GM12878 (cell line): ENCODE measurements at regions not wholly inside any gene's neighbourhood (a gene's known extent, or its start where the extent isn't known, plus 50 kb on each side); places are given as distances from the start of the nearest gene placed in this dataset.

ENCODE experiments used
- CREB1 ChIP-seq: IDR thresholded peaks from 2 replicates; pipeline ENCODE4 v1.6.1; 2012; ENCODE audit warnings: low read depth, mild to moderate bottlenecking, inconsistent platforms
- FOS ChIP-seq: IDR thresholded peaks from 3 replicates; pipeline ENCODE4 v1.6.1; 2011; ENCODE audit warnings: borderline replicate concordance; ENCODE audit not compliant: insufficient read length; ENCODE audit errors: extremely low read depth
- HCFC1 ChIP-seq: fragments of 150-350 bp; IDR thresholded peaks from 2 replicates; pipeline ENCODE4 v1.6.1; 2014; ENCODE audit warnings: low read length
- MXI1 ChIP-seq: fragments of 150-350 bp; IDR thresholded peaks from 2 replicates; pipeline ENCODE4 v1.6.1; 2011; ENCODE audit warnings: low read depth, mild to moderate bottlenecking, inconsistent platforms, low read length, improper control_type of control experiment
- RB1 ChIP-seq: fragments of 450-650 bp; formaldehyde crosslinking; IDR thresholded peaks from 2 replicates; pipeline ENCODE4 v1.6.1; 2017; ENCODE audit warnings: mild to moderate bottlenecking, borderline replicate concordance
- RFX5 ChIP-seq: IDR thresholded peaks from 2 replicates; pipeline ENCODE4 v1.6.1; 2011; ENCODE audit warnings: low read depth, low read length, improper control_type of control experiment
- SP1 ChIP-seq: IDR thresholded peaks from one replicate; pipeline ENCODE4 v1.6.1; 2011; ENCODE audit warnings: low read depth, low read length
- TAF1 ChIP-seq: IDR thresholded peaks from 2 replicates; pipeline ENCODE4 v1.6.1; 2011; ENCODE audit warnings: mild to moderate bottlenecking, low read depth, low read length, borderline replicate concordance
- ZNF274 ChIP-seq: IDR thresholded peaks from one replicate; pipeline ENCODE4 v1.8.0; 2011; ENCODE audit not compliant: insufficient read length, insufficient read depth
- TF ChIP-seq, protein P1 (sequence below), 3 experiments: IDR thresholded peaks in 2 of 3; conservative IDR thresholded peaks in 1 of 3; 2 replicates each; pipeline ENCODE4 v1.5.1; 2011; ENCODE audit warnings: low read depth in 3 of 3, low read length in 3 of 3, mild to moderate bottlenecking in 3 of 3, control low read depth in 2 of 3, moderate library complexity in 2 of 3, inconsistent platforms in 1 of 3, mixed read lengths in 1 of 3; ENCODE audit not compliant: control insufficient read depth in 2 of 3, insufficient read depth in 1 of 3; ENCODE audit errors: extremely low read depth in 1 of 3
- TF ChIP-seq, protein P2 (sequence below): fragments of 450-650 bp; IDR thresholded peaks from 2 replicates; pipeline ENCODE4 v1.6.1; 2017; ENCODE audit warnings: antibody characterized with exemption, mild to moderate bottlenecking, moderate library complexity

DNA sequence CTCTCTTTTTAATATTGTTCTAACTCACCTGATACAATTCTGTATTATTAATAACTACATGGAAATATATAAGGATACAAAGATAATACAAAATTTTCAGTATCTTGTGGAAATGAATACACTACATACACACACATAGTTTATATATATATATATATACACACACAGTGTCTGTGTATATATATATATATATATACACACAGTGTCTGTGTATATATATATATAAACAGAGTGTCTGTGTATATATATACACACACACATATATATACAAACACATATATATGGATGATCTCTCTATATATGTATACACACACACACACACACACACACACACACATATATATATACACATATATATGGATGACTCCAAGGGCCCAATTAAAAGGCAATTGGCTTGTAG, 749.1 kb downstream of the DACH1 start:
- TF ChIP-seq, protein P1, sequence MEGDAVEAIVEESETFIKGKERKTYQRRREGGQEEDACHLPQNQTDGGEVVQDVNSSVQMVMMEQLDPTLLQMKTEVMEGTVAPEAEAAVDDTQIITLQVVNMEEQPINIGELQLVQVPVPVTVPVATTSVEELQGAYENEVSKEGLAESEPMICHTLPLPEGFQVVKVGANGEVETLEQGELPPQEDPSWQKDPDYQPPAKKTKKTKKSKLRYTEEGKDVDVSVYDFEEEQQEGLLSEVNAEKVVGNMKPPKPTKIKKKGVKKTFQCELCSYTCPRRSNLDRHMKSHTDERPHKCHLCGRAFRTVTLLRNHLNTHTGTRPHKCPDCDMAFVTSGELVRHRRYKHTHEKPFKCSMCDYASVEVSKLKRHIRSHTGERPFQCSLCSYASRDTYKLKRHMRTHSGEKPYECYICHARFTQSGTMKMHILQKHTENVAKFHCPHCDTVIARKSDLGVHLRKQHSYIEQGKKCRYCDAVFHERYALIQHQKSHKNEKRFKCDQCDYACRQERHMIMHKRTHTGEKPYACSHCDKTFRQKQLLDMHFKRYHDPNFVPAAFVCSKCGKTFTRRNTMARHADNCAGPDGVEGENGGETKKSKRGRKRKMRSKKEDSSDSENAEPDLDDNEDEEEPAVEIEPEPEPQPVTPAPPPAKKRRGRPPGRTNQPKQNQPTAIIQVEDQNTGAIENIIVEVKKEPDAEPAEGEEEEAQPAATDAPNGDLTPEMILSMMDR (IDR thresholded peaks at IDR 0.05 in 2 of 3, conservative IDR thresholded peaks at IDR 0.05 in 1 of 3; ENCODE audit: control insufficient read depth in 2 of 3, extremely low read depth in 1 of 3, insufficient read depth in 1 of 3, low read depth in 3 of 3, low read length in 3 of 3): no peak
- TF ChIP-seq SP1 (no peak), HCFC1 (no peak), CREB1 (no peak), FOS (no peak), MXI1 (no peak), TAF1 (no peak), ZNF274 (no peak), RB1 (no peak), RFX5 (no peak)
- TF ChIP-seq, protein P2, sequence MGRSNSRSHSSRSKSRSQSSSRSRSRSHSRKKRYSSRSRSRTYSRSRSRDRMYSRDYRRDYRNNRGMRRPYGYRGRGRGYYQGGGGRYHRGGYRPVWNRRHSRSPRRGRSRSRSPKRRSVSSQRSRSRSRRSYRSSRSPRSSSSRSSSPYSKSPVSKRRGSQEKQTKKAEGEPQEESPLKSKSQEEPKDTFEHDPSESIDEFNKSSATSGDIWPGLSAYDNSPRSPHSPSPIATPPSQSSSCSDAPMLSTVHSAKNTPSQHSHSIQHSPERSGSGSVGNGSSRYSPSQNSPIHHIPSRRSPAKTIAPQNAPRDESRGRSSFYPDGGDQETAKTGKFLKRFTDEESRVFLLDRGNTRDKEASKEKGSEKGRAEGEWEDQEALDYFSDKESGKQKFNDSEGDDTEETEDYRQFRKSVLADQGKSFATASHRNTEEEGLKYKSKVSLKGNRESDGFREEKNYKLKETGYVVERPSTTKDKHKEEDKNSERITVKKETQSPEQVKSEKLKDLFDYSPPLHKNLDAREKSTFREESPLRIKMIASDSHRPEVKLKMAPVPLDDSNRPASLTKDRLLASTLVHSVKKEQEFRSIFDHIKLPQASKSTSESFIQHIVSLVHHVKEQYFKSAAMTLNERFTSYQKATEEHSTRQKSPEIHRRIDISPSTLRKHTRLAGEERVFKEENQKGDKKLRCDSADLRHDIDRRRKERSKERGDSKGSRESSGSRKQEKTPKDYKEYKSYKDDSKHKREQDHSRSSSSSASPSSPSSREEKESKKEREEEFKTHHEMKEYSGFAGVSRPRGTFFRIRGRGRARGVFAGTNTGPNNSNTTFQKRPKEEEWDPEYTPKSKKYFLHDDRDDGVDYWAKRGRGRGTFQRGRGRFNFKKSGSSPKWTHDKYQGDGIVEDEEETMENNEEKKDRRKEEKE: no peak
